Upper lobe of left lung (tissue), 4 donors: ENCODE measurements at regions not wholly inside any gene's neighbourhood (a gene's known extent, or its start where the extent isn't known, plus 50 kb on each side); places are given as distances from the start of the nearest gene placed in this dataset.

ENCODE experiments used
- POLR2A ChIP-seq, 4 donors: fragments of 450-650 bp; IDR thresholded peaks; one replicate each; pipeline ENCODE4 v1.5.1; 2016 to 2017; ENCODE audit warnings: antibody characterized with exemption in 4 of 4, mild to moderate bottlenecking in 2 of 4
- TF ChIP-seq, protein P1 (sequence below), 6 experiments: fragments of 450-650 bp in 4 of 6; fragments of 200-600 bp in 2 of 6; sonication (generic) in 2 of 6; IDR thresholded peaks; one replicate each; pipeline ENCODE4 v1.5.1; 2016 to 2019; ENCODE audit warnings: antibody characterized with exemption in 6 of 6

GRCh38 chr15:93299675-93300074, 210.7 kb upstream of the RGMA start:
- TF ChIP-seq POLR2A (IDR thresholded peaks at IDR 0.05): no peak
- TF ChIP-seq, protein P1, sequence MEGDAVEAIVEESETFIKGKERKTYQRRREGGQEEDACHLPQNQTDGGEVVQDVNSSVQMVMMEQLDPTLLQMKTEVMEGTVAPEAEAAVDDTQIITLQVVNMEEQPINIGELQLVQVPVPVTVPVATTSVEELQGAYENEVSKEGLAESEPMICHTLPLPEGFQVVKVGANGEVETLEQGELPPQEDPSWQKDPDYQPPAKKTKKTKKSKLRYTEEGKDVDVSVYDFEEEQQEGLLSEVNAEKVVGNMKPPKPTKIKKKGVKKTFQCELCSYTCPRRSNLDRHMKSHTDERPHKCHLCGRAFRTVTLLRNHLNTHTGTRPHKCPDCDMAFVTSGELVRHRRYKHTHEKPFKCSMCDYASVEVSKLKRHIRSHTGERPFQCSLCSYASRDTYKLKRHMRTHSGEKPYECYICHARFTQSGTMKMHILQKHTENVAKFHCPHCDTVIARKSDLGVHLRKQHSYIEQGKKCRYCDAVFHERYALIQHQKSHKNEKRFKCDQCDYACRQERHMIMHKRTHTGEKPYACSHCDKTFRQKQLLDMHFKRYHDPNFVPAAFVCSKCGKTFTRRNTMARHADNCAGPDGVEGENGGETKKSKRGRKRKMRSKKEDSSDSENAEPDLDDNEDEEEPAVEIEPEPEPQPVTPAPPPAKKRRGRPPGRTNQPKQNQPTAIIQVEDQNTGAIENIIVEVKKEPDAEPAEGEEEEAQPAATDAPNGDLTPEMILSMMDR (IDR thresholded peaks at IDR 0.05): no peak
